Cardiac septum (tissue), 1 donor: ENCODE measurements at regions not wholly inside any gene's neighbourhood (a gene's known extent, or its start where the extent isn't known, plus 50 kb on each side); places are given as distances from the start of the nearest gene placed in this dataset.
A peak's percentile ranks its signal among the peaks of the same experiment; 100 is the strongest.
"Not testable (repeated sequence)": the region's sequence is repeated elsewhere in the genome, so short reads cannot be mapped to it uniquely, and the experiment has no call there.

ENCODE experiments used
- DNase-seq: peaks from one replicate; pipeline ENCODE4 v3.0.0-alpha.2; 2020; ENCODE audit warnings: low spot score
- intact Hi-C: fragments of 100-400 bp; cut with DNase I; formaldehyde crosslinking; loops from one replicate; pipeline ENCODE4 v1.14.0; 2022
- donor health status: DM: no; HTN: no; CAD: no.

DNA sequence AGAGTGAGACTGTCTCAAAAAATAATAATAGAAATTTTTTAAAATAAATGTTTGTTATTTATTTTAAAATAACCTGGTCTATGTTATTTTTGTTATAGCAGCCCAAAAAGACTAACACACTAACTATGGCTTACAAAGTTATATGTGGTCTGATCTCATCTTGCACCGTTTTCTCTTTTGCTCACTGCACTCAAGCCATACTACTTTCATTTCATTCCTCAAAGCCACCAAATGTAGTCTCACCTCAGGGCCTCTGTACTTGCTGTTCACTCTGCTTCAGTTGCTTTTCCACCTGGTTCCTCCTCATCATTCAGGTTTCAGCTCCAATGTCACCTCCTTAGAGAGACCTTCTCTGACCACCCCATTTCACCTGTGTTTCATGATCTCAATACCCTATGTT lies 55.2 kb upstream of the MDM1 start:
- intact Hi-C loops = no loop called here
- DNase-seq = no peak

DNA sequence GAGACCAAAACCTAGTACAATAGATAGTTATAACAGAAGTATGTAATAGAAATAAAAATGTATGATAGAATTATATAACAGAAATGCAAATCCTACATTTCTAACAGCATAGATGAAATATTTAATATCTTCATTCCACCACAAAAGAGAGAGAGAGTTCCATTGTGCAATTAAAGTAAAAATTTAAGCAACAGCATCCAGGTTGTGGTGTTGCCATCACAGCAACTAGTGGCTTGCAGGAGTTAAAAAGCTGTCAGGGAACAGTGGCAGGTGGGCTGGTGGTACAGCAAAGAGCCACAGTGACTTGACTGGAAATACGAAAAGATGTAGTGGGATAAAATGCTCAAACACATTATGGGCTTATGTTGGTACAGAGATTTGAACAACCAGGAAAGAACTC lies 57.1 kb upstream of the MDM1 start:
- intact Hi-C loops = no loop called here
- no peak for DNase-seq

DNA sequence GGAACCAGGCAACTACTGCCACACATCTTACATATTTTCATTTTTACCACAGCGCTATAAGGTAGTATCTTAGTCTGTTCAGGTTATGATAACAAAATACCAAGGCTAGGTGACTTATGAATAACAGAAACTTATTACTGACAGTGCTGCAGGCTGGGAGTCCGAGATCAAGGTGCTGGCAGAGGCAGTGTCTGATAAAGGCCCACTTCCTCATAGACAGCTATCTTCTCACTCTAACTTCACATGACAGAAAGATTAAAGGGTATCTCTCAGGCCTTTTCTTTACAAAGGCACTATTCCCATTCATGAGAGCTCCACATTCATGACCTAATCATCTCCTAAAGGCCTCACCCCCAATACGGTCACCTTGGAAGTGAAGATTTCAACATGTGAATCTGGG lies 59.8 kb upstream of the MDM1 start:
- DNase-seq = no peak

DNA sequence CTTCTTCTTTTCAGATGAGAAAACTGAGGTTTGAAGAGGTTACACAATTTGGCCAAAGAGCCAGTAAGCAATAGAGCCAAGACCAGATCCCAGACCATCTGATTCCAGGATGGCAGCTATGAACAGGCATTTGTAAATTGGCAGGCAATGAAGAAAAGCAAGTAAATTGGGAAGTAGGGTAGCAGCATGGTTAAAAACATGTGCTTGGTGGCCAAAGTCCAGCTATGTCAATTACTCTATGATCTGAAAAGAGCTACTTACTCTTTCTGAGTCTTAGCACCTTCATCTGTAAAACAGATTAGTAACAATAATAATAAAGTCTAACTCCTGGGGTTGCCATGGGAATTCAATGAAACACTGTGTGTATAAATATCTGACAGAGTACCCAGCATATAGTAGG lies 60.2 kb upstream of the MDM1 start:
- intact Hi-C loops = no loop called here
- DNase-seq = no peak

More for the DNA sequence above, 59.8 kb upstream of the MDM1 start:
- intact Hi-C loops = no loop called here

DNA sequence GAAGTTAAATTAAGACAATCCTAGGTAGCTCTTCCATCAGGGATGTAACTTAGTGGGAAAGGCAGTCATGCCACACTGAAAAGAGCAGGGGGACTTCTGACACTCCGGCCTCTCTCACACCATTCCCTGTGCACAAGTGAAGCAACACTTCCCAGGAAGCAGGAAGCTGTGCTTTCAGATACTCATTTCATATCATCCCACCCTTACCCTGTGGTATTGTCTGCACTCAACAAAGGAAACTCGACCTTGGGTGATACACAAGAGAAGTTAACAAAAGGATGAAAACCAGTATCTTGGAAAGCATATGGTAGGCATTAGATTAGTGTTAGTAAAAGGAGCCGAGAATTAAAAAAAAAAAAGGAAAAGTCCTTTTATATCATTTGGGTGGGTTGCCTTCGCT lies 61.3 kb upstream of the MDM1 start:
- intact Hi-C loops = no loop called here
- no peak for DNase-seq

DNA sequence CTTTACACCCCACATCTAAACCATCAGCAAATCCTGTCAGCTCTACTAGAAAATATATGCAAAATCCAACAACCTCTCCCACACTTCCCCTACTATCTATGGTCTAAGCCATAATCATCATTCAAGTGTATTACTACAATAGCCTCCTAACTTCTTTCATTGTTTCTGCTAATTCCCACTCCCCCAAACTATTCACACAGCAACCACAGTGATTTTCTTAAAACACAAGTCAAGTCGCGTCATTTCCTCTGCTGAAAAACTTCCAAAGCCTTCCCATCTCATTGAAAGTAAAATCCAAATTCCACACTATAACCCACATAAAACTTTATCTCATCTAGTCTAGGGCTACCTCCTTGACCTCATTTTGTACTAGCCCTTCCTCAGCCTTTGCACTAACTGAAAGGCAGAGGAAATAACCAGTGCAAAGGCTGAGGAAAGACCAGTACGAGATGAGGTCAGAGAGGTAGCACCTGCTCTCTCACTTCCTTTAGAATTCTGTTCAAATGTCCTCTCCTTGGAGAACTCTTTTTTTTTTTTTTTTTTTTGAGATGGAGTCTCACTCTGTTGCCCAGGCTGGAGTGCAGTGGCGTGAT lies 65.5 kb upstream of the MDM1 start:
- intact Hi-C loops = no loop called here
- DNase-seq = no peak

DNA sequence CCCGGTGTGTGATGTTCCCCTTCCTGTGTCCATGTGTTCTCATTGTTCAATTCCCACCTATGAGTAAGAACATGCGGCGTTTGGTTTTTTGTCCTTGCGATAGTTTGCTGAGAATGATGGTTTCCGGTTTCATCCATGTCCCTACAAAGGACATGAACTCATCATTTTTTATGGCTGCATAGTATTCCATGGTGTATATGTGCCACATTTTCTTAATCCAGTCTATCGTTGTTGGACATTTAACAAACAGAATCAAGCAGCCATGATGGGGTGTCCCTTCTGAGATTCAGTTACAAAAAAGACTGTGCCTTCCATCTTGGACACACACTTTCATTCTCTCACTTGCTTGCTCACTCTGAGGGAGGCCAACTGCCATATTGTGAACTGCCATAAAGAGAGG lies 66.5 kb upstream of the MDM1 start:
- DNase-seq, intact Hi-C loops: not testable (repeated sequence)

GRCh38 chr12:68400226-68400829 lies 68.2 kb upstream of the MDM1 start:
- intact Hi-C loops = no loop called here
- no peak for DNase-seq

- intact Hi-C loops = no loop called here
Measured at GRCh38 chr12:68402422-68402821, 70.3 kb upstream of the MDM1 start.

DNA sequence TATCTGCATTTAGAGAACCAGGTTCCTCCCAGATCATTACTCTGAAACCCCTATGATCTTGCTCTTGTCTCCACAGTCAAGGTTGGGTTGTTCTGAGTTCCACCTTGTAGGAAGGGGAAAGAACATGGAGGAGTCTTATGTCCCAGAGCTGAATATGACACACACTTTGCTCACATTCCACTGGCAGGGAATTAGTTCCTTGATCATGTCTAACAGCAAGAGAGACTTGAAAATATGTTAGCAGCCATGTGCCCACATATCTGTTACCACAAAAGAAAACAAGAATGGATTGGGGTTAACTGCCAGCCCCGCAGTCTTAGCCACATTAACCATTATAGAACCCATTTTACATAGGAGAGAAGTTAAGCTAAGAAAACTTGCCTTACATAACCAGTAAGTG lies 71.1 kb upstream of the MDM1 start:
- no peak for DNase-seq
- intact Hi-C loops = no loop called here

More at GRCh38 chr12:68402422-68402821, 70.3 kb upstream of the MDM1 start:
- DNase-seq = no peak

DNA sequence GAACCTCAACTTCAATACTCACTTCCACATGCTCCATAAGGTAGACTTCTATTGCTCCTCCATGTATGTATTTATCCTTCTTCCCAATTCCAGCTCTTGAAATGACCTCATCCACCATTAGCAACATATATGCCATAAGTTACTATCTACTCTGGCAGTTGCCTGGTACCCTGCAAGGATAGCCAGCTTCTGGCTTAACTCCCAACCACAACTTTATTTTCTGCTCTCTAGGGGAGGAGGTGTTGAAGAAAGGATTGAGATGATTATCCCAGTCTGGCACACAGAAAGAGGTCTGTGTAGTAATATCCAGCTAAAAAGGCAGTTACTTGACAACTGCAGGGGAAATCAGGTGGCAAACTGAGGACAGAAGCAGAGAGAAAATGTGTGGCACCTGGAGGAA lies 71.5 kb upstream of the MDM1 start:
- DNase-seq = no peak
- intact Hi-C loops = no loop called here

DNA sequence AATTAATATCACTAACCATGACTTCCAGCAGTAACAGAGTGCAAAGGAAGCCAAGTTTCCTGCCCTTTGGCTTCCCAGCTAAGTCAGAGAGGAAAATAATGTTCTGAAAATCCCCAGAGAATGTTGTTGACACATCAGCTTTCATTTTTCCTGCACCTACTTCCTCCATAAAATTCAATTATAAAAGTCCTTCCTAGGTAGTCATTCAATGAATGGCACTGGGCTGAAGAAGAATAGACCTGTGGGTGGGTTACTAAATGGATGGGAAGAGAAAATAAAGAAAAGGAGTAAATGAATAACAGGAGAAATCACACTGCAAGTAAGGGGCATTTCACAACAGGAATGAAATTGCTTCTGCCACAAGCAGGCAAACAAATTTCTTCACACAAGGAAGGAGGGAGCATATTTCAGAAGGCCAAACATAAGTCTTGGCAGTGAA lies 73.2 kb upstream of the MDM1 start:
- intact Hi-C loops = loop anchor here (5.0 kb wide), 2 partner anchors 38 to 47 kb away; no protein-coding TSS in a partner anchor
- DNase-seq = no peak

GRCh38 chr12:68406134-68406576 lies 74.0 kb upstream of the MDM1 start:
- intact Hi-C loops = loop anchor here (5.0 kb wide), 2 partner anchors 39 to 46 kb away; no protein-coding TSS in a partner anchor
- DNase-seq = peak; percentile 95

DNA sequence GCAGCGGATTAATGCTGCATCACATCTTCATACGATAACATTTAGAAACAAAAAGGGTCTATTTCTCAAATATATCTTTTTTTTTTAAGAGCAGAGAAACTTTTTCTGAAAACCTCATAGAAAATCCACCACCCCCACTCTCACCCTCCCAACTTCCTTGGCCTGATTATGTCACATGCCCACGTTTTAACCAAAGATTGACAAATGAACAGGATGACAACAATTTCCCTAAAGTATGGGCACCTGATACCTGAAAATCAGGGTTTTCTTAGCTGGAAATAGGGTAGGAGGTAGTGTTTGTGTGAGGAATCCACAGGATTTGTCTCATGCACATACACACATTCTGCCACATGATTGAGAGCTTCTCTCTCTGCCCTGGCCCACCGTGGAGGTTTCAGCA lies 74.7 kb upstream of the MDM1 start:
- intact Hi-C loops = loop anchor here (5.0 kb wide), 2 partner anchors 40 to 45 kb away; no protein-coding TSS in a partner anchor

GRCh38 chr12:68410018-68410660 lies 78.0 kb upstream of the MDM1 start:
- intact Hi-C loops = no loop called here
- DNase-seq = no peak

More for the DNA sequence above, 74.7 kb upstream of the MDM1 start:
- DNase-seq = no peak

GRCh38 chr12:68411371-68411770 lies 79.2 kb upstream of the MDM1 start:
- no peak for DNase-seq
- intact Hi-C loops = no loop called here

DNA sequence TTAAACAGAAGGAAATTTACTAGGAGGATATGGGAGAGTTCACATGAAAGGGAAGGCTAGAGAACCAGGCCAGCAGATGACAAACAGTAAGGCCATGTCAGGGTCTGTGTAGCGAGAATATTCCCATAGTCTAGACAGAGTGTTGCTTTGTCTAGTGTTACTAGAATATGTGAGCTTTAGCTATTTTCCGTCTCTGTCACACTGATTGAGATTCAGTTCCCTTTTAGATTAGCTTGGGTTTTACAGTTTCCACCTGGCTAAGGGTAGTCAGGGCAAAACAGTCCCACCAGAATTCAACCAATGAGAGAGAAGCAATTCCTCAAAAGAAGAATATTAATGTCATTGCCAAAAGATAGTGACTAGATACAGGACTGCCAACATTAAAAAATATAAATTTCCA lies 82.8 kb upstream of the MDM1 start:
- intact Hi-C loops = no loop called here
- no peak for DNase-seq

DNA sequence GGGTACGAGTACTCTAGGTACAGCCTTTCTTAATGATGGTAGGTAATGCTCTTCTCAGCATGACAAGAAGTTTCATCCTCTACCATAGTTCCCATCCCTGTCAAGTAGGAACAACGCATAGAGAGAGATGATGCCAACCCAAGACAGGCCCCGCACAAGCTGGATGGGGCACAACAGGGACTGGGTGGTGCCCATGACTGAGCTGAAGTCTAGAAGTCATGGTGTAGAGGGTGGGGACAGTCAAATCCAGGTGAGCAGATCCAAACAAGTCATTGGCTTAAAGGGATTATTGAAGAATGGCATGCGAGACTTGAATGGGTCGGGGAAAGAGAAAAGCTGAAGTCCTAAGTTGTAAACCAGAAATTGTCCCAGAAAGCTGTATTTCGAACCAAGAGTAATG lies 84.2 kb upstream of the MDM1 start:
- DNase-seq = no peak
- intact Hi-C loops = no loop called here

GRCh38 chr12:68416826-68417225 lies 84.7 kb upstream of the MDM1 start:
- intact Hi-C loops = no loop called here
- DNase-seq = no peak

DNA sequence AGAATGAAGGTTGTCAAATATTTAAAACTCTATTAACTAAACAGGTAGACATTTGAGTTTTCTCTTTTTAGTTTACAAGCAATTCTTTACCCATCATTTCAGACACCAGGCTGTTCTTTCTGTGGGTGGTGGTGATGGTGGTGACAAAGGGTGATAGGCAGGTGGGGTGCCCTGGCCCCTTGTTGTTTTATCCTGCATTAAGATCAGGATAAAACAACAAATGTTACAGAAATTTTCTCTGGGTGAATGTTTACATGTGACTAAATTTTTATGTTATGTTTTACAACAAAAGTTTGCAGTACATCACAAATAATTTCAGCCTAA lies 85.9 kb upstream of the MDM1 start:
- no peak for DNase-seq
- intact Hi-C loops = no loop called here
